ENCODE measurements at regions not wholly inside any gene's neighbourhood (a gene's known extent, or its start where the extent isn't known, plus 50 kb on each side); places are given as distances from the start of the nearest gene placed in this dataset.

- TF ChIP-seq EZH2phosphoT487 (IDR thresholded peaks at IDR 0.05; ENCODE audit: low read depth) (no peak), CTCF (IDR thresholded peaks at IDR 0.05; ENCODE audit: low read depth, low read length) (no peak)
Observed at GRCh38 chr5:40052808-40053207, 626.9 kb upstream of the PTGER4 start.

All from OCI-LY3 (cell line).